GM19035 (cell line): ENCODE measurements at regions not wholly inside any gene's neighbourhood (a gene's known extent, or its start where the extent isn't known, plus 50 kb on each side); places are given as distances from the start of the nearest gene placed in this dataset.
"Not testable (repeated sequence)": the region's sequence is repeated elsewhere in the genome, so short reads cannot be mapped to it uniquely, and the experiment has no call there.

Experiments
- ATAC-seq: cut with Tn5 transposase; IDR thresholded peaks from one replicate; pipeline ENCODE4 v1.9.1; 2021; ENCODE audit not compliant: unreplicated experiment

DNA sequence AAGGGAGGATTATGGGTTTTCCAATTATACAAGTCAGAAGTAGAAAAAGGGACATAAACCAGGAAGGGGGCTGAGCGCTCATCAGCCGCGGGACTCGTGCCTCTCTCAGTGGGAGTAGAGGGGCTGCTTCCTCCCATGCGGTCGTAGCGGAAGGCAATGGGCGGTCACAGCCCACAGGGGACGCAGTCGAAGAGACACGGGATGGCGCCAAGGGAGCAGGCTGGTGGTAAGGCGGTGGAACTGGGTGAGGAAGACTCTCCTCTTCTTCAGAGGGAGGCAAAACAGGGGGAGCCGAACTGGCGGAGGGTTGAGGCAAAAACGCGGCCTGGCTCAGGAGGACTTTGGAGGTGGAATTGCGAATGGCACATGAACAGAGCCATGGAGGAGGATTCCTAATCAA lies 677.7 kb downstream of the TMEM121 start:
- no peak for ATAC-seq

GRCh38 chr14:106207316-106207715 lies 680.9 kb downstream of the TMEM121 start:
- no peak for ATAC-seq

DNA sequence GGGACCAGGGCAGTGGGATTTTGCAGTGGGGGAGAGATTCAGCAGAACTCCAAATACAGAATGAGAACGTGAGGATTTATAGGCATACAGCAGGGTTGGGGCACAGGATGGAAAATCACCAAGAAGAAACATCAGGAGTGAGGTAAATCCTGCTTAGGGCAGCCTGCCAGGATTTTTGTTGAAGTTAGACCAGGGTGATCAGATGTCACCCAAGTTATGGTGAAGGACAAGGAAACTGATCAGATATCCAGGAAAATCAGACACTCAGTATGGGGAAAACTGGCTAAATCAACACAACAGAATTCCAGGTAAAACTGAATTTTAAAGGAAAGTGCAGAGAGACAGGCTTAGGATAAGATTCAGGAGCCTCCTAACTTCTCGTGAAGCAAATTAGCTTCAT lies 682.4 kb downstream of the TMEM121 start:
- ATAC-seq: no peak

DNA sequence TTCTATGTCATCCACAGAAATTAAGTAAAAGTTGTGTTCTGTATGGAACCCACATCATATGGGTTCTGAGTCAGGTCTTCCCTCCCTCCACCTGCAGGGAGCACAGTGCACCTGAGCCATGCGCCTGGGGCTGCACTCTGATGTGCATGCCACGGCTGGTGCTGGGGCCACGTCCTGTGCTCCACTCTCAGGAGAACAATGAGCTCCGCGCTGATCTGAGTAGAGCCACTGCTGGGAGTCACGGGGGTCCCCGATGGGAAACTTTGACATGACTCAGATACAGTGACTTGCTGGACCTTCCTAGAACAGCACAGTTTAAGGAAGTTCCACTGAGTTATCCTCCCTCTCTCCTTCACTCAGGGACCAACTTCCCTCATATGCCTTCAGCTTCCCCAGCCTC lies 683.4 kb downstream of the TMEM121 start:
- no peak for ATAC-seq

DNA sequence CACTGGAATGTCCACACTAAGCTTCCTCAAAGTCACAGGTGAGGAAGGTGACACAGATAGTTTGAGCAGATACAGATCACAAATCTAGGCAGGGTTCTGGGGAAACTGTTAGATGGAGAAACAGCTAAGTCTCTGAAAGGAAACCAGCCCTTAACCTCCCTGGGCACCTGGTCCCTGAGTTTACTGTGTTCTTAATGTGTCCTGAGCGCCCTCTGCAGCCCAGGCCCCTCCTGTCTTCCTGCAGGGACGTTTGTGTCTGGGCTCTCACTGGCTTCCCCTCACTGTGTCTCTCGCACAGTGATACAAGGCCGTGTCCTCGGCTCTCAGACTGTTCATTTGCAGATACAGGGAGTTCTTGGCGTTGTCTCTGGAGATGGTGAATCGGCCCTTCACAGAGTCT lies 684.3 kb downstream of the TMEM121 start:
- no peak for ATAC-seq

DNA sequence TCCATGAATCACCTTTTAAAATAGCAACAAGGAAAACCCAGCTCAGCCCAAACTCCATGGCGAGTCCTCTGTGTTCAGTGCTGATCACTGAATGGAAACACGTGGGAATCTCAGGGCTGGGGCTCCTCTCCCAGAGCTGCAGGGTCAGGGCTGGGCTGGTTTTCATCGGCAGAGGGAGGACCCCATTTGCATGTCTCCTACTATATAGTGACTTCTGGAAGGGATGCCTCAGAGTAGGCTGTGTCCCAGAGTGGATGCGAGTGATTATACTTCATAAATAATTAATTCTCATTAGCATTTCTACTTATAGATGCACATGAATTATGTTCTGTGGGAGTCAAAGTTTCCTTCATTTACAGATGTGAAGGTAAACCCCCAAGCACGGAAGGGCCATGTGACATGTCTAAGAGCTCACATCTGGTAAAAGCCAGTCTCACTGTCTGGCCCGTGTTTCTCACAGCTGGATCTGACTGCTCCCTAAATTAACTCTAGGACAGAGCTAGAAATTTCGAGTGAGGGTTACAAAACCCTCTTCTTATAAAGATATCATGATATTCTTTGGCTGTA lies 685.0 kb downstream of the TMEM121 start:
- no peak for ATAC-seq

- no peak for ATAC-seq
Measured at GRCh38 chr14:106215229-106215628, 688.8 kb downstream of the TMEM121 start.

GRCh38 chr14:106216679-106217078 lies 690.3 kb downstream of the TMEM121 start:
- no peak for ATAC-seq

DNA sequence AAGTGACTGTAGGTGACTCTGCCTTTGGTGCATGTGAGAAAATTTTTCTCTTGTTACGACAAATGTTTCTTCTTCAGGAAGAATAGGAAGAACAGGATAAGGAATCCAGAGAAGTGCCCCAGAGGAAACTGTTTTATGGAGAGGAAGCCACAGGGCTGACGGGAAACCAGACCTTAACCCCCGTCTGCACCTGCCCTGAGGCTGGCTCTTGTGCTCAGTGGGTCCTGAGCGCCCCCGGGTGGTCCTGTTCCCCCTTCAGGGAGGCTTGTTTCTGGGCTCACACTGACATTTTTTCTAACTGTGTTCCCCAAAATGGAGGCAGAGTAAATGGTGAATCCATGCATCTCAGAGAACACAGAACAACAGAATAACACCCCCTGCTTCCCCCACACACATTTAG lies 691.8 kb downstream of the TMEM121 start:
- ATAC-seq: no peak

GRCh38 chr14:106222311-106222710 lies 695.9 kb downstream of the TMEM121 start:
- ATAC-seq: no peak

DNA sequence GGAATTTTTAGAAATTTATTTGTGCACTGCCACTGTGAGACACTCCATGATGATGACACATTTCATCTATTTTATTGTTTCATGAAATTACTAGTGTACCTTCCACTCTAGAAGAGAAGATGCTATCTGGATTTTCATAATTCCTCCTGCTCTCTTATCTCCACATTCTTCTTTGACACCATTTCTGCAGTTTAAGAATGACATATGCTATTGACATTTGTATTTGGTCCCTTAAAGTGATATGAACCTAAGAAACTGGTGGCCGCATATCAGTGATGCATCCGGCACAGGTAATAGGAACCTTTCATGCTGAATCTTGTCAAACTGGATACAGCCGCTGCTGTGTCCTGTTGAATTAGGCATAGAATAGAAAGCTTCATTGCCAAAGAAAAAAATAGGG lies 696.3 kb downstream of the TMEM121 start:
- no peak for ATAC-seq

DNA sequence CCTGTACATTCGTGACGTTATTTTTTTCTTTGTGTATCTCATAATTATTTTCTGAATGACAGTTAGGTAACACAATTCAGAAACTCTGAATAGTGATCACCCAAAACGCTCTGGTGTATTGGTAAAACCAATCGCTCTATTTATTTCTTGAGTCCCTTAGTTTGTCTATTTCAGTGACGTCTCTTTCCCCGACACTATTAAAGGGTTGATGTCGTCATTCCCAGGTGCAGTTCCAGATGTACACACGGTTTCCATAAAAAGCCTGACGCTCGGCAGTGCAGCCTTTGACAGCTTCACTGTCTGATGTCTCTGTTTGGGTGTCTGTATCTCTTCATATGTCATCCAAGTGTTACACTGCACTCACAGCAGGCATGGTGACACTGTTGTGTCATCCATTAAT lies 701.4 kb downstream of the TMEM121 start:
- no peak for ATAC-seq

DNA sequence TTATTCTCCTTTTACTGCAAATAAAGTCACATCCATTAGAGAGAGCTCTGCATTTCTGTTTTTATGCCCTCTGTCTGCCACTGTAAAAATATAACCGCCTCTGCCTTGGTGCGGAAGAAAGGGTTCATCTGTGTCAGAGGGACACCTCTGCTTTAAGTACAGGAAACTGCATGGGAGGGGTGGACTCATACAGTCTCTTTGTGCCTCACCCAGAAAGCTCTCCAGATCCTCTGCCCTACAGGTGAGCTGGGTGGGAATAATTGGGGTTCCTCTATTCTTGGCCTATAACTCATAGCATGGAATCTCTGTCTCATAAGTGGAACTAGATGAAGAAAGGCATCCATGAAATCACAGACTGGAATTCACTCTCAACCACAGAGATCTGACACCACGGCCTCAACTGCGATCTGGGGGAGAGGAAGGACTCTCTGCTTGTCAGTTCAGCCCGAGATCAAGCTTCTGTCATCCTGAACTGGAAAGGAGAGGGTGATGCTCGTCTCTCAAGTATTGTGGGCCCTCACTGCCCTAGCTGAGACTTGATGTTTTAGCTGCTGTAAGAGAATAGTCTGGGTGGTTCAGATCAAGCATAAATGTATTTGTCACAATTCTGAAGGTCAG lies 702.3 kb downstream of the TMEM121 start:
- ATAC-seq: no peak

GRCh38 chr14:106230071-106230470 lies 703.7 kb downstream of the TMEM121 start:
- no peak for ATAC-seq

GRCh38 chr14:106233191-106233590 lies 706.8 kb downstream of the TMEM121 start:
- ATAC-seq: not testable (repeated sequence)

DNA sequence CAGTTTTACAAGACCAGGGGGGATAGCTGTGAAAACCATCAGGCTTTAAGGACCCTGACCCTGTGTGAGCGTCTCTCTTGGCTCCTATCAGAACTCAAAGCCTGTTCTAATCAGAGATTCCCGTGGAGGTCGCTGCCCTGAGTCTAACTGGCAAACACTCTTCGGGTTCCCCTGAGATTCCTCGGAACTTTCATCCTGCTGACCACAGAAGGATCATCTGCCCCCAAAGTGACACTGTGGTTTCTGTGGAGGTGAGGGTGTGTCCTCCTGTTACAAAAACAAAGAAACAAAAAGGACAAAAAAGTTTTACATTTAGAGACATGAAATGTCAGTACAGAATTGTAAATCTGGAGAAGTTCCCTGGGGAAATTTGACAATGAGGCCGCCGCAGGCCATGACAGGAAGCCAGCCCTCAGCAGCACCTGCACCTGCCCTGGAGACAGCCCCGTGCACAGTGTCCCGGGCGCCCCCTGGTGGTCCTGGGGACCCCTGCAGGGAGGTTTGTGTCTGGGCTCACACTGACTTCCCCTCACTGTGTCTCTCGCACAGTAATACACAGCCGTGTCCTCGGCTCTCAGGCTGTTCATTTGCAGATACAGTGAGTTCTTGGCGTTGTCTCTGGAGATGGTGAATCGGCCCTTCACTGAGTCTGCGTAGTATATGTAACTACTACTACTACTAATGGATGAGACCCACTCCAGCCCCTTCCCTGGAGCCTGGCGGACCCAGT lies 708.3 kb downstream of the TMEM121 start:
- not testable (repeated sequence) for ATAC-seq

DNA sequence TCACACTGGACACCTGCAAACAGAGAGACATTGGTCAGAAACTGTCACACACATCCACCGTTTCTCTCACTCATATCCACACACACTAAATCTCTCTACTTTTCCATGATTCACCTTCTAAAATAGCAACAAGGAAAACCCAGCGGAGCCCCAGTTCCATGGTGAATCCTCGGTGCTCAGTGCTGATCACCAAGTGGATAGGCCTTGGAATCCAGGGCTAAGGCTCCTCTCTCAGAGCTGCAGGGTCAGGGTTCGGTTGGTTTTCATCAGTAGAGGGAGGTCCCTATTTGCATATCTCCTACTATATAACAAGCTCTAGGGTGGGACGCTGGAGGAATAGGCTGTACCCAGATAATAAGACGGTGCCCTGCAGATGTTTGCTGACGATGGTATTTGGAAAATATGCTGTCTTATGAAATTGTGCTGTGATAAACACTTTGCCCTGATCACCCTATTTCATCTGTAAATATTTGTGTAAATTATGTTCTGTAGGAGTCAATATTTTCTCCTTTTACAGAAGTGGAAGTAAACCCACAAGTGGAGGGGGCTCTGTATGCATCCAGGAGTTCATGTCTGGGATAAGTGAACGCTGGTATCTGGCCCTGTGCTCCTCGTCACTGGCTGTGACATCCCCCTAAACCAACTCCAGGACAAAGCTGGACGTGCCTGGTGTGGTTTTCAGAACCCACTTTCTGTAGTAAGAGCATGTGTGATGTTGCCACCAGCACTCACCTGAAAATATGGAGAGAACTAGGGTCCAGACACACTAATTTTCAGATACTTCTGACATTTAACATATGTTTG lies 709.2 kb downstream of the TMEM121 start:
- no peak for ATAC-seq

- no peak for ATAC-seq
Measured at GRCh38 chr14:106248321-106249192, 722.2 kb downstream of the TMEM121 start.

GRCh38 chr14:106253995-106254394 lies 727.6 kb downstream of the TMEM121 start:
- not testable (repeated sequence) for ATAC-seq

GRCh38 chr14:106257569-106257994 lies 731.2 kb downstream of the TMEM121 start:
- ATAC-seq: not testable (repeated sequence)
